ENCODE measurements at regions not wholly inside any gene's neighbourhood (a gene's known extent, or its start where the extent isn't known, plus 50 kb on each side); places are given as distances from the start of the nearest gene placed in this dataset.

- H3K9me3 ChIP-seq (ENCODE audit: control insufficient read depth, insufficient read depth, low read depth, low read length) = no peaks in the 10 kb centered on the region
- POLR2A ChIA-PET = interaction anchor here (0.5 kb wide), 1 partner anchor 178 kb away, joined by 4 read pairs; no protein-coding TSS in a partner anchor
- H3K4me1 ChIP-seq (ENCODE audit: control insufficient read depth, insufficient read depth, low read length) = no peaks in the 10 kb centered on the region; the same call in 1 of the 2 replicates
- H3K4me3 ChIP-seq (ENCODE audit: low read depth, low read length) = no peak overlapping the region
- H3K36me3 ChIP-seq (ENCODE audit: control insufficient read depth in 2 of 2, insufficient read depth in 1 of 2, low read length in 2 of 2) = no peaks in the 10 kb centered on the region
- TF ChIP-seq ZFP69B (tag by site-specific recombination; IDR thresholded peaks at IDR 0.05) (no peak), REPIN1 (tag by site-specific recombination; IDR thresholded peaks at IDR 0.05; ENCODE audit: low read depth) (no peak), ZNF239 (tag by site-specific recombination; IDR thresholded peaks at IDR 0.05) (no peak), ZNF280D (tag by site-specific recombination; IDR thresholded peaks at IDR 0.05) (no peak), ZNF555 (tag by site-specific recombination; conservative IDR thresholded peaks at IDR 0.05) (peak; percentile 14; the same call in 1 of the 2 replicates), TSHZ1 (tag by site-specific recombination; IDR thresholded peaks at IDR 0.05; ENCODE audit: borderline replicate concordance) (no peak), ZNF518A (tag by site-specific recombination; conservative IDR thresholded peaks at IDR 0.05; ENCODE audit: low read depth) (peak; percentile 34; the same call in 1 of the 2 replicates), ZNF394 (tag by site-specific recombination; IDR thresholded peaks at IDR 0.05; ENCODE audit: borderline replicate concordance) (peak; percentile 18; the same call in 1 of the 2 replicates), ZNF426 (tag by site-specific recombination; IDR thresholded peaks at IDR 0.05) (peak; percentile 33), ZNF510 (tag by site-specific recombination; IDR thresholded peaks at IDR 0.05; ENCODE audit: insufficient replicate concordance) (no peak)
- H3K27ac ChIP-seq (ENCODE audit: extremely low read depth, low read depth, low read length) = no peak overlapping the region
- CTCF ChIA-PET = interaction anchor here (0.6 to 5.8 kb wide), 48 partner anchors 8 to 1623 kb away, joined by 3 to 71 read pairs (median 5); no protein-coding TSS in a partner anchor
These were observed 58.9 kb upstream of the EEA1 start for GRCh38 chr12:92987846-92988621.

All from HEK293 (cell line).